Spleen (tissue), 7 donors: ENCODE measurements at regions not wholly inside any gene's neighbourhood (a gene's known extent, or its start where the extent isn't known, plus 50 kb on each side); places are given as distances from the start of the nearest gene placed in this dataset.

Experiments used
- POLR2AphosphoS5 ChIP-seq, 3 donors: sonication (generic); formaldehyde crosslinking; IDR thresholded peaks; one replicate each; pipeline ENCODE4 v1.5.1; 2017; ENCODE audit warnings: antibody characterized with exemption in 3 of 3
- TF ChIP-seq, protein P1 (sequence below), 11 experiments: fragments of 200-600 bp in 7 of 11; fragments of 450-650 bp in 4 of 11; sonication (generic) in 4 of 11; IDR thresholded peaks in 8 of 11; conservative IDR thresholded peaks in 3 of 11; 1 replicate in 7 of 11; 2 replicates in 4 of 11; pipeline versions ENCODE4 v1.4.0 to v1.8.0; 2016 to 2021; ENCODE audit warnings: antibody characterized with exemption in 11 of 11, inconsistent platforms in 4 of 11, mild to moderate bottlenecking in 1 of 11
- donor health status: DM: no; HTN: no; CAD: no; lungs with moderate emphysema.
- donor health status: DM: no; HTN: no; CAD: no.
- donor health status: DM: no; HTN: no; CAD: no.

DNA sequence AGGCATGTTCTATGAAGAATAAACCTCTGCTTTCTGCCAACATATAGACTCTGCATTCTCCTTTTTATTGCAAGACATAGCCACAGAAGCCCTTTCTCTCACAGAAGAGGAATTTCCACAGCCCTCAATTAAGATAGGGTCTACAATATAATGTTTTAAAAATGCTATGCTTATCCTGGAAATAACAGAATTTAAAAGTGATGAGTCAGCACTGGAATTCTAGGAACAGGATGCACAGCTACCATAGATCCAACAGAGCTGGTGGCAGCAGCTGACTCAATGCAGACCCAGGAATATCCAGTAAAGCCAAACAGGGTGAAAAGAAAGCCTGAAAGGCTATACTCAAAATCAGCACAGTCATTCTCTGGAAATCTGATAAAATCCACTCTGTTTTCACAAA is 866.9 kb downstream of the TRIB2 start:
- TF ChIP-seq, protein P1, sequence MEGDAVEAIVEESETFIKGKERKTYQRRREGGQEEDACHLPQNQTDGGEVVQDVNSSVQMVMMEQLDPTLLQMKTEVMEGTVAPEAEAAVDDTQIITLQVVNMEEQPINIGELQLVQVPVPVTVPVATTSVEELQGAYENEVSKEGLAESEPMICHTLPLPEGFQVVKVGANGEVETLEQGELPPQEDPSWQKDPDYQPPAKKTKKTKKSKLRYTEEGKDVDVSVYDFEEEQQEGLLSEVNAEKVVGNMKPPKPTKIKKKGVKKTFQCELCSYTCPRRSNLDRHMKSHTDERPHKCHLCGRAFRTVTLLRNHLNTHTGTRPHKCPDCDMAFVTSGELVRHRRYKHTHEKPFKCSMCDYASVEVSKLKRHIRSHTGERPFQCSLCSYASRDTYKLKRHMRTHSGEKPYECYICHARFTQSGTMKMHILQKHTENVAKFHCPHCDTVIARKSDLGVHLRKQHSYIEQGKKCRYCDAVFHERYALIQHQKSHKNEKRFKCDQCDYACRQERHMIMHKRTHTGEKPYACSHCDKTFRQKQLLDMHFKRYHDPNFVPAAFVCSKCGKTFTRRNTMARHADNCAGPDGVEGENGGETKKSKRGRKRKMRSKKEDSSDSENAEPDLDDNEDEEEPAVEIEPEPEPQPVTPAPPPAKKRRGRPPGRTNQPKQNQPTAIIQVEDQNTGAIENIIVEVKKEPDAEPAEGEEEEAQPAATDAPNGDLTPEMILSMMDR (IDR thresholded peaks at IDR 0.05 in 8 of 11, conservative IDR thresholded peaks at IDR 0.05 in 3 of 11), result no peak
- no peak for TF ChIP-seq POLR2AphosphoS5 (IDR thresholded peaks at IDR 0.05)
